ENCODE measurements at regions not wholly inside any gene's neighbourhood (a gene's known extent, or its start where the extent isn't known, plus 50 kb on each side); places are given as distances from the start of the nearest gene placed in this dataset.
"Not testable (repeated sequence)": the region's sequence is repeated elsewhere in the genome, so short reads cannot be mapped to it uniquely, and the experiment has no call there.

DNA sequence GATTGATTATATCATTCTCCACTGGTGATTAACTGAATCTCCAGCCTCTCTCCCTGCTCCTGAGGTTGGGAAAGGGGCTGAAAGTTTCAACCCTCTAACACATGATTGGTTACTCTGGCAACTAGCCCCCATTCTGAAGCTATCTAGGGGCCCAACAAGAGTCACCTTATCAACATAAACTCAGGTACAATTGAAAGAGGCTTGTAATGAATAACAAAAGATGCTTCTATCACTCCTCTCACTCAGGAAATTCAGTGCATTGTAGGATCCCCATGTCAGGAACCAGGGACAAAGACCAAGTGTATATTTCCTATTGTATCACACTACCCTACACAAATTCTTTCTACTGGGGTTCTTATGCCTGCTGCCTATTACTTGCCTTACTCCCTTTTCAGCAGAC lies 123.9 kb upstream of the SLC13A1 start:
- no peak for DNase-seq (ENCODE audit: low read depth)

DNA sequence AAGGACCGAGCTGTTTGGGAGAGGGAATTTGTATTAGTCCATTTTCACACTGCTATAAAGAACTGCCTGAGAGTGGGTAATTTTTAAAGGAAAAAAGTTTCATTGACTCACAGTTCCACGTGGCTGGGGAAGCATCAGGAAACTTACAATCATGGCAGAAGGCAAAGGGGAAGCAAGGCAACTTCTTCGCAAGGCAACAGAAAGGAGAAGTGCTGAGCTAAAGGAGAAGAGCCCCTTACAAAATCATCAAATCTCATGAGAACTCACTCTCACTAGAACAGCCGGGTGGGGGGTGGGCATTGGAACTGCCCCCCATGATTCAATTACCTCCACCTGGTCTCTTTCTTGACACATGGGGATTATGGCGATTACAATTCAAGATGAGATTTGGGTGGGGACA lies 121.8 kb upstream of the SLC13A1 start:
- not testable (repeated sequence) for DNase-seq (ENCODE audit: low read depth)

DNA sequence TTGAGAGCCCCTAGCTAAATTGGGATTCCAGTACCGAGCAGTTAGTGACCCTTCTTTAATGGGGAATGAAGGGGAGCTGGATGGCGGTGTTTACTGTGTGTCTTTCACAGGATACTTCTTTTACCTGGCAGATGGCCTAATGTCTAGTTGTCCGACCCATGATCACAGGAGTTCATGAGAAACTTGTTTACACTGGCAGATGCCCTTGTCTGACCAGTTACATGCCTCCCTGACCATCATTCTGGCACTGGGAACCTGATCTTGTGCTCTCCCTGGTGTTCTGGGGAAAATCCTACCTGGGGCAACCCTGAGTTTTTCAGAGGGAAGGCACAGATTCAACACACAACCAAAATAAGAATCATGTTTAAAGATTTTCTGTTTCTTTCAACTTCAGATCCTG lies 120.1 kb upstream of the SLC13A1 start:
- no peak for DNase-seq (ENCODE audit: low read depth)

DNA sequence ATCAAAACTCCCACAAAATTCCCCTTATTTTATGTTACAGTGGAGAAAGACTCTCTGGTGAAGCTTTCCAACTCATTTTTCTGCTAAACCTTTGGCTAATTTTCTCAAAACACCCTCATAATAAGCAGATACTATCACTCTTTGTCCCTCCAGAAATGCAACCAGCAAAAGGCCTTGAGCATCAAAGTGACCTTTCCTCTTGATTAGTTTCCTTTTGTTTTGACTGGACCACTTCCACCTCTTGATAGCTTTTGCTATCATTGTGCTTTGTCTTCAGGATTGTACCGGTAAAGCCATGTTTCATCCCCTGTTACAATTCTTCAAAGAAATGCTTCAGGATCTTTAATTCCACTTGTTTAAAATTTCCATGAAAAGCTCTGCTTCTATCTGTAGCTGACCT lies 115.1 kb upstream of the SLC13A1 start:
- DNase-seq (ENCODE audit: low read depth) = no peak

DNA sequence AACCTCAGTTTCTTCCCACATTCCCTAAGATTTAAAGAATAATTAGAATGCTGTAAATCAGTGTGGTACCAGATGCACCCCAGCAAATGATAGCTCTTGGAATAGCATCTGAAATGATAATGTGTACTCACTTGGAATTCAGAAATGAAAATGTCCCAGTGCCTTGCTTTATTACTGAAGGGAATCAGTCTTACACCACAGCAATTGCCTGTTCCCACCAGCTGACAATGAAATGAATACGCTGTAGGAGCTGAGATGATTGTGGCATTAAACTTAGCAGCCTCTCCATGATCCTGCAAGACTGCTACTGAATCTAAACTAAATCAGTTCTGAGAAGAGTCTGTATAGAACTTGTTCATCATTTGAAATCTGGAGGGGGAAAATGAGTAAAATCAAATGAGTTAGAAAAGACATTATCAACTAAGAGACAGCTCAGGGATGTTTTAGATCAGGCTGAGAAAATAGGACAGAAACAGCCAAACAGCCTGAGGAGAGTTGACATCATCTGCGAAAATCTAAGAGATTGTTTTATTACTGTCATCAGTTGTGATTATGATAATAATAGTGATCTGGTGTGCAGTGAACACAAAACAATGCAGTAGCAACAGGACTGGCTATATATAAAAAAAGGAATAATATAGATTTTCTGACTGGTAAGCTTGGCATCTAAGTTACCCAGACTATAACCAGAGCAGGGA lies 108.6 kb upstream of the SLC13A1 start:
- no peak for DNase-seq (ENCODE audit: low read depth)

DNA sequence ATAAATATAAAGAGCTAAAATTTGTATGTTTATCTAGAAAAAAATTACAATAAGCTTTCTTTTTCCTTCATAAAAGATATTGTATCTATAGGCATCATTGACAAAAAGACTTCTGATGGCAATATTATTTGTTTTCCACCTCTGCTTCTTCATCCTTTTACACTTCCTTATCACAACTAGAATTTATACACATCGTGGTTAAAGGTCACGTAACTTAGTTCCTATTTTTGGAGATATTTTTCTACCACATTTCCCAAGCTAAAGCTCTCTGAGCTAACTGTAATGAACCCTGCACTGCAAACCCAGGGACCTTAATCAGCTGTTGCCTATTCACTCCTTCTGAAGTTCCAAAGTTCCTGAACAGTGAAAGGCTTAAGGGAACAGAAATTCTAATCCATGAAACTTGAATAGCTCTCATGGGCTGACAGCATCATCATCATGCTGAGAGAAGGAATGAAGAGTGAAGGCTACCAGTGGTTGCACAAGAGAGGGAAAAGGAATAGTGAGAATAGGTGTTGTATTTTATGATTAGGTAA lies 106.1 kb upstream of the SLC13A1 start:
- no peak for DNase-seq (ENCODE audit: low read depth)

DNA sequence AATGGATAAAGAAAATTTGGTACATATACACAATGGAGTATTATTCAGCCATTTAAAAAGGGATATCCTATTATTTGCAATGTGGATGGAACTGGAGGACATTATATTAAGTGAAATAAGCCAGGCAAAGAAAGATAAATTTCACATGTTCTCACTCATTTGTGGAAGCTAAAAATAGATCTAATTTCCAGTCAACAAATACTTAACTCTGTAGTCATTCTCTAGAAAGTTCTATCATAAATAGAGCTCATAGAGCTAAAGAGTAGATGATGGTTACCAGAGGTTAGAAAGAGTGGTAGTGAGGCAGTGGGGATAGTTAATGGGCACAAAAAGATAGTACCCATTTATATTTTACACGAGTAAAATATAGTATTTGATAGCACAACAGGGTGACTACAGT lies 104.2 kb upstream of the SLC13A1 start:
- no peak for DNase-seq (ENCODE audit: low read depth)

DNA sequence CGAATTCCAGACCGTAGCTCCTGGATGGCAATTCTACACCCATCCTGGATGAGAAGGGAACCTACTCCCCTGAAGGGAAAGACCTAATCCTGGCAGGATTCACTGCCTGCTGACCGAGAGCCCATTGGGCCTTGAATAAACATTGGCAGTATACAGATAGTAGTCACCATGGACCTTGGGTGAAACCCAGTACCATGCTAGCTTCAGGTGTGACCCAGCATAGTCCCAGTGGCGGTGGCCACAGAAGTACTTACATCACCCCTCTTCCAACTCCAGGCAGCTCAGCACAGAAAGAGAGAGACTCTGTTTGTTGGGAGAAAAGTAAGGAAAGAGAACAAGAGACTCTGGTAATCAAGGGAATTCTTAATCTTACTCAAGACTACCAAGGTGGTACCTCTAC lies 97.2 kb upstream of the SLC13A1 start:
- DNase-seq (ENCODE audit: low read depth) = no peak

DNA sequence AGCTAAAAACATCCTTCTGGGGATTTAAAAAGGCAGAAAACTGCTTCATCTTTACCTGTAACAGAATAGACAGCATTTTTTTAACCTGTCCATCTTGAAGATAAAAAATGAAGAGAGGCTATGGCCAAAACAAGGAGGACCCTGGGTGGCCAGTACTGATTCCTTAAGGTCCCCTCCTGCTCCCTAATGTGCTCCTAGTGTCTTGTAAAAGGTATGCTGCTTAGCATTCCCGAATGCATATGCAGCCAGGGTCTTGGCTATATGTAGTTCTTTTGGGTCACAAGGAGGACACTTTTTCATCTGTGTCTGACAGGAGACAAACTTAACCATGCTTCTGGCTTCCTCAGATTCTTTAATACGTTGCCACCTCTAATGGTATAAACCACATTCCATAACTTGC lies 93.9 kb upstream of the SLC13A1 start:
- DNase-seq (ENCODE audit: low read depth) = no peak

DNA sequence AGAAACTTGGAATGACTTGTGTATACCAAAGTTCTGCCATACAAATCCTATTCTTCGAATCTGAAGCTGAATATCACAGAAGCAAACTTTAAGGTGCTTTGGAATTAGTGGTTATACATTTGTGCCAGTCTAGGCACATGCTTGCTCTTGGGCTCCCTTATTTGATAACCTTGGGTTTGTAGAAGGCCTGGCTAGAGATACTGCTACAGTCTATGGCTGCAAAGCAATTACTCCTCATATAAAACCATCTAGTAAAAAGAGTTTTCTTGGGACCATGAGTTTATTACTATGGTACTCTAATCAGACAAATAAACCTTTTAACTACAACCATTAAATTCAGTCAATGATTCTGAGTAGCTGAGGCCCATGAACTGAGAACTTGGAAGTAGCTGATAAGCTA lies 92.5 kb upstream of the SLC13A1 start:
- no peak for DNase-seq (ENCODE audit: low read depth)

DNA sequence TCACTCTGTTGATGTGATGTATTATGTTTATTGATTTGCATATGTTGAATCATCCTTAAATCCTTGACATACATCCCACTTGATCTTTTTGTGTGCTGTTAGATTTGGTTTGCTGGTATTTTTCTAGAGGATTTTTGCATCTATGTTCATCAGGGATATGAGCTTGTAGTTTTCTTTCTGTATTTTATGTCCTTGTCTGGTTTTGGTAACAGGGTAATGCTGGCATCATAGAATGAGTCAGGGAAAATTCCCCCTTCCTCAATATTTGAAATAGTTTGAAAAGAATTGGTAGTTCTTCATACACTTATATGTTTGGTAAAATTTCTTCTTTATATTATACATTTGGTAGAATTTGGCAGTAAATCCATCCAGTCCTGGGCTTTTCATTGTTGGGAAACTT lies 89.4 kb upstream of the SLC13A1 start:
- no peak for DNase-seq (ENCODE audit: low read depth)

DNA sequence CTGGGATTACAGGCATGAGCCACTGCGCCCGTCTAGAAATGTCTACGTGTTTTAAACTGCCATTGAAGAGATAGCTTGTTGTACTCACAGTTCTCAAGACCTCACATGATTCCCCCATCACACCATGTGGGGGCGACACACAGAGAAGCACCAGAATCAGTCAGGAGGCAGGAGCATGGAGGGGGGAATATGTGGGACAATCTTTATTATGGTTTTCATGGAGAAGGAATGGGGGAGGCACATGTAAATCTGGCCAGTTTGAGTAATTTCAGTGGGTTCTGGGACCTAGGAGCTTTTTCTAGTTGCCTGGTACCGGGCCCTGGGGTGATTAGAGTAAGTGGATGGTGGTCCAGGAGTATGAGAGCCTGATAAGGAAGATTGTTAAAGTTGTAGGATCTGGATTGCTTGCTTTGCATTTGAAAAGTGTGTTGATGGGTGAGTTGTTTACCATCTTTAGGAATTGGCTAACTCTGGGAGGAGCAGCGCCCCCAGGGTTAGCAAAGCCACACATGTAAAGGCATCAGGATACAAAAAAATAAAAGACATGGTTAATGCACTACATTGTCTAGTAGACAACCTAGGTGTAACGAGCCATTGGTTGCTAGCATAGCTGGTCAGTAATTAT lies 85.4 kb upstream of the SLC13A1 start:
- DNase-seq (ENCODE audit: low read depth) = no peak

DNA sequence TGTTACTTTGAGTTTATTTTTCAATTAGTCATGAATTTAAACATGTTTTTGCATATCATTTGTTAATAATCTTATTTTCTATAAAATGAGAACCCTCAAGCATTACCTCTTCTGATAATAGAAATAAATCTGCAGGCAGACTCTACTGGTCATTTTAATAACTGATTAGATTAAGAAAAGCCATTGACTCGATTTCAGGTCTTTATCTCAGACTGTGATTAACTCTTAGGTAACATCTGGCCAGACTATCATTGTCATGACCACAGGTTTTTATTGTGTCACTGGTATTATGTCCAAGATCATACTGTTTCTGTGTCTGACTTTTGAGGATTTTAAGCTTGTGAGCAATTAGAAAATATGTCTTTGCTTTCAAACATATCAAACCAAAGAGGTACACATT lies 83.6 kb upstream of the SLC13A1 start:
- DNase-seq (ENCODE audit: low read depth) = no peak

DNA sequence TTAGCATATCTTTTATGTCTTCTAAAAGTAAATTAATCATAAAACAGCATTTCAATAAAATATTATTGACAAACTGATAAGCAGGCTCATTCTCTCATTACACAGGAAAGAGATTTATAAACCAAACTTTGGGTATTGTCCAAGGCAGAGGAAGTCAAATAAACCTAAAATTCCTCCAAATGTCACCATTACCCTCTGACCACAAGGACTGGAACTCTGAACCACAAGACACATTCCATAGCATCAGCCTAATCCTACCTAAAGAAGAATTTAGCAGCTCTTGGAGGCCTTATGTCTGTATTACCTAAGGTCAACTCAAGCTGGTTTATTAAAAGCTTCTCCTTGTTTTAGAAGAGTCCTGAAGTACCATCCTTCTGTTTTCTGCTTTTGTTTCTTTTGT lies 82.4 kb upstream of the SLC13A1 start:
- DNase-seq (ENCODE audit: low read depth) = no peak

DNA sequence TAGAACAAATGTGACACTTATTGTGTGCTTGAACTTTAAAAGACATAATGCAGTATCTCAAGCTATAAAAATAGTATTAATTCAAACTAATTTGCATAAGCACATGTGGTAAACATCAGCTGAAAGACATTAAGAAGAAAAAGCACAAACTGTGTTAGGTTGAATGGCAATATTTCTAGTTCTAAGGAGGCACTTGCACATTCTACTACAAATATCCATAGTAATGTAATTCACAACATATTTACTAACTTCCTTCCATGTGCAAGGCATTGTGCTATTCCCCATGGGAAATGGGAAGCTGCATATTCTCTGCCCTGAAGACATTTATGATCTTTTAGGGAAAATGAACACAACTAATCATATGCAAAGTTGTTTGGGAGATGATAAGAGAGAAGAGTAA lies 80.2 kb upstream of the SLC13A1 start:
- DNase-seq (ENCODE audit: low read depth) = no peak

DNA sequence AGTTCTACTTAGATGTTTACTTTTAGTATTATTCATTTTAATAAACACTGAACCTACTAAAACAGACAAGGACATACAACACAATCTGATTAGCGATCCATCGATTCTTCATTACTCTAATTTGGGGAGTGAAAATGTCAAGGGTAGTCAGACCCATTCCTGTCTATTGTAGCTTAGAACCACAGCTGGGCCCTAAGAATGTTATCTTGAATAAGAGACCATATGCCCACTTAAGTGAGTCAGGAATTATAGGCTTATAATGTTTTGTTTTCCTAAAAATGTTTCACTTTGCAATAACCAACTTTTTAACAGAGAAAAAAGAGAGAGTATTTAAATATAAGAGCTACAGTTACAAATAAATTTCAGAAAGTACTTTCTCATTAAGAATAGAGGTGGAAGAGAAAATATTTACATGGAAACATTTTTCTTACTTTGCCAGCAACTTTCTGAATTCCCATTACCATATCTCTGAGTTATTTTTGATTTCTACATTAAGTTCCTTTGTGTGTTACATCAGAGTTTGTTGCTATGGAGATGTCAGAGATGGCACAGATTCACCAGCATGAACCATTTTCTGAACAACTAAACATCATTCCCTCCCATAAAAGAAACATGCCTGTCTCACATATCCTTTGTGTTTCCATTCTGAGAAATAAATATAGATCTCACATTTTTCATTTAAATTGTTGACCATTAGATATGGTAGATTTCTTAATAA lies 75.4 kb upstream of the SLC13A1 start:
- peak; percentile 65 for DNase-seq (ENCODE audit: low read depth)

DNA sequence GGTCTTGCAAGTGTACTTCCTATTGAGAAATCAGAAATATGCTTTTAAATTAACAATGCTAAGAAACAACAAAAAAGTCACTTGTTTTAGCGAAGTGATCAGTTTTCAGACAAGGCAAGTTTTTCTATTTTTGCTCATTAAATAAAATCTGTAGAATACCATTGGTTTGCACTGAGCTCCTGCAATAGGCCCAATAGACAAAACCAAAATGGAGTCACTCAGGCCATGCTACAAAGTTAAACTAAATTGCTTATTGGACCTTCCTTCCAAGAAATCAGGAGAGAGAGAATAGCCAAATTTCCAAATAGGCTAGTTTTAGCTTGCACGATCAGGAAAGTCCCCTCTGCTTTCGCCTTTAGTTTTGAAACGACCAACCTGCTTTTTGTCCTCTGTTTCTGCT lies 73.4 kb upstream of the SLC13A1 start:
- no peak for DNase-seq (ENCODE audit: low read depth)

DNA sequence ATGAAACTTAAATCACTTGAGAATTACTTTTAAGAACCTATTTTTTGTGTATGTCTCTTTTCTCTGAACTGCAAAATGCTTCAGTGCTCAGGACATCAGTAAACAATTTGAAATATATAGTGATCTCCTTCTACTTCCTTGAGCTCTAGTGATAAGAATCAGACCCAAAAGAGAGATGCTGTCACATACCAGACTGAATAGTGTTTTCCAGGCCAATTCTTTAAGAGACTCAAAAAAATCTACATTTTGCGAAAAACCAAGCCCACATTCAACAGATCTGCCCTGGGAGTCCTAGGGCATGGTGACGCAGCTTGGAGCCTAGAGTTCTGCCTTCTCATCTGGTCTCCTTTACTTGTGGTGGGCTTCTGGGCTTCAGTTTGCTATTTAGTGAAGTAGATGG lies 72.1 kb upstream of the SLC13A1 start:
- no peak for DNase-seq (ENCODE audit: low read depth)

DNA sequence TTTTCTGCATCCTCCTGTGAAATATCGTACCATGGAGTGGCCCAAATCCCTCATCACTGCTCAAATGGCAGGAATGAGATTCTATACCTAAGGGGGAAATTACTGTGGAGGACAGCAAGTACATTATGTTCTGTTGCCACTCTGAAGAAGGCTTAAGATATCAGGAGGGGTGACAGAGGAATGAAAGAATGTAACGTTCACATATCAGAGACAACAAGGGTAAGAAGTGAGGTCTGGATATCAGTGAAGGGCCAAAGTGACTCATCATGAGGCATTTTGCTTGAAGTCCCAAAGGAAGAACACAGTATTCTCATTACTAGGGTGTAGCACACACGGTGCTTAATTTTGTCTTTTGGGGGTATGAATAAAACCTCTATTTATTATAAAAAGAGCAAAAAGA lies 71.5 kb upstream of the SLC13A1 start:
- peak; percentile 30 for DNase-seq (ENCODE audit: low read depth)

DNA sequence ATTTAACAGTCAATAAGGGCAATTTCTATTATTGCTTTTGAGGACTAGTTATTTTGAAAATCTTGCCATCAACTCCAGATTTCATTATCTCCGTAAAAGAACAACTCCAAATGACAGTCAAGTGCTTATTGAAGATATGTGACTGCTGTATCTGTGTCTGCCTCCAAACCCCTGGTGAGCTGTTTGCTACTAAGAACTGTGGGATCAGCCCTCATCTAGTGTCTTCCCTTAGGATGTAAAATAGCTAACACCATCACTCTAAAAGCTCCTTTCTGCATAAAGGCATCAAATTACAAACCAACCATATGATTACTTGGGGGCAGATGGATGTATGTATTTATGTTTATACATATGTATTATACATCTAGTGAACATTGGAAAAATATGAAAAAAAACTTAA lies 70.8 kb upstream of the SLC13A1 start:
- DNase-seq (ENCODE audit: low read depth) = no peak

DNA sequence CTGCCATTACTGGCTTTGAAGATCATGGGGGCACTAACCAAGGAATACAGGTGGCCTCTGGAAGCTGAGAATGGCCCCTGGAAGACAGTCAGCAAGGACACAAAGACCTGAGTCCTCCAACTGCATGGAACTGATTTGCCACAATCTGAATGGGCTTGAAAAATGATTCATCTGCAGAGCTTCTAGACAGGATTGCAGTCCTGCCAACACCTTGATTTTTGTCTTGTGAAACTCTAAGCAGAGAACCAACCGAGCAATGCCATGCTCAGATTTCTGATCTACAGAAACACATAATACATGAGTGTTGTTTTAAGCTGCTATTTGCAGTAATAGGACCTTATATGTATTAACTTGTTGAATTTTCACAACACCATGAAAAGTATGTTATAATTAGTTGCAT lies 66.1 kb upstream of the SLC13A1 start:
- no peak for DNase-seq (ENCODE audit: low read depth)

DNA sequence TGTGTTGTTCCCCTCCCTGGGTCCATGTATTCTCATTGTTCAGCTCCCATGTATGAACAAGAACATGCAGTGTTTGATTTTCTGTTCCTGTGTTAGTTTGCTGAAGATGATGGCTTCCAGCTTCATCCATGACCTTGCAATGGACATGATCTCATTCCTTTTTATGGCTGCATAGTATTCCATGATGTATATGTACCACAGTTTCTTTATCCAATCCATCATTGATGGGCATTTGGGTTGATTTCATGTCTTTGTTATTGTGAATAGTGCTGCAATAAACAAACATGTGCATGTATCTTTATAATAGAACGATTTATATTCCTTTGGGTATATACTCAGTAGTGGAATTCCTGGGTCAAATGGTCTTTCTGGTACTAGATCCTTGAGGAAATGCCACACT lies 65.1 kb upstream of the SLC13A1 start:
- DNase-seq (ENCODE audit: low read depth) = not testable (repeated sequence)

DNA sequence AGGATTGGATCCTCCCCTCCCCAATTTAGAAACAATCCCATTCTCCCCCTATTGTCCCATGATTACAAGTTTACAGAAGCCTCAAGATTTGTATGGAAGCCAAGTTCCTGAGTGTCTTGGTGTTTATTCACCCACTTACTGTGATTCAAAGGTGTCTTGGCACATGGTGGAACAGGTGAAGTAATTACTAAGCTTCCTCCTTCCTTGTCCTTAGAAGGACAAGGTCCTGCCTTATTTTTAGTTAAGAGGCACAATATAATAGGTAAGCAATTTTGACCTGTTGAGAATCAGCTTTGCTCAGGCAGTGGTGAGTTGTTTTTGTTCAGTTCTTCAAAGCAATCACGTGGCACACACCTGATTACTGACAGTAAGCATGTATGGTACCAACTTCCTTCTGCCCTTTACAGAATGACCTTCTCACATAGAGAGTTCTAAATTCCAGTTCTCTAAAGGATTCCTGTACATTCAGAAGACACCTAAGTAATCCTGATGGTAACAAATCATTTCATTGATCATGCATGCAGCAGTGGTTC lies 60.7 kb upstream of the SLC13A1 start:
- no peak for DNase-seq (ENCODE audit: low read depth)

Data from fibroblast of the conjunctiva (primary cell).